ENCODE measurements at regions not wholly inside any gene's neighbourhood (a gene's known extent, or its start where the extent isn't known, plus 50 kb on each side); places are given as distances from the start of the nearest gene placed in this dataset.

GRCh38 chr16:8496364-8496763 is 93.9 kb downstream of the TMEM114 start:
- TF ChIP-seq POLR2A (IDR thresholded peaks at IDR 0.05): no peak
- no peak for TF ChIP-seq CTCF (IDR thresholded peaks at IDR 0.05)
